ENCODE measurements at regions not wholly inside any gene's neighbourhood (a gene's known extent, or its start where the extent isn't known, plus 50 kb on each side); places are given as distances from the start of the nearest gene placed in this dataset.
"Not testable (repeated sequence)": the region's sequence is repeated elsewhere in the genome, so short reads cannot be mapped to it uniquely, and the experiment has no call there.

GRCh38 chr1:214861615-214862014, 220.9 kb upstream of the KCNK2 start:
- no peak for DNase-seq (ENCODE audit: low read depth in 2 of 2)

- no peak for DNase-seq (ENCODE audit: low read depth in 2 of 2)
Measured at GRCh38 chr1:214862421-214862820, 220.1 kb upstream of the KCNK2 start.

GRCh38 chr1:214864896-214865688, 217.4 kb upstream of the KCNK2 start:
- no peak for DNase-seq (ENCODE audit: low read depth in 2 of 2)

- not testable (repeated sequence) for DNase-seq (ENCODE audit: low read depth in 2 of 2)
Measured at GRCh38 chr1:214870426-214870825, 212.1 kb upstream of the KCNK2 start.

- no peak for DNase-seq (ENCODE audit: low read depth in 2 of 2)
Measured at GRCh38 chr1:214880956-214881355, 201.6 kb upstream of the KCNK2 start.

GRCh38 chr1:214882616-214883015, 199.9 kb upstream of the KCNK2 start:
- no peak for DNase-seq (ENCODE audit: low read depth in 2 of 2)

GRCh38 chr1:214895011-214895600, 187.4 kb upstream of the KCNK2 start:
- no peak for DNase-seq (ENCODE audit: low read depth in 2 of 2)

GRCh38 chr1:214896921-214897320, 185.6 kb upstream of the KCNK2 start:
- no peak for DNase-seq (ENCODE audit: low read depth in 2 of 2)

- no peak for DNase-seq (ENCODE audit: low read depth in 2 of 2)
Measured at GRCh38 chr1:214897581-214897980, 185.0 kb upstream of the KCNK2 start.

GRCh38 chr1:214898161-214898560, 184.4 kb upstream of the KCNK2 start:
- DNase-seq (ENCODE audit: low read depth in 2 of 2): no peak

GRCh38 chr1:214898718-214899117, 183.8 kb upstream of the KCNK2 start:
- no peak for DNase-seq (ENCODE audit: low read depth in 2 of 2)

- DNase-seq (ENCODE audit: low read depth in 2 of 2): no peak
Measured at GRCh38 chr1:214899908-214900460, 182.6 kb upstream of the KCNK2 start.

GRCh38 chr1:214900590-214900989, 181.9 kb upstream of the KCNK2 start:
- DNase-seq (ENCODE audit: low read depth in 2 of 2): no peak

- peak in 1 of 2 donors; percentile 42 for DNase-seq (ENCODE audit: low read depth in 2 of 2)
Measured at GRCh38 chr1:214901718-214902117, 180.8 kb upstream of the KCNK2 start.

- DNase-seq (ENCODE audit: low read depth in 2 of 2): peak in 1 of 2 donors; percentile 28
Measured at GRCh38 chr1:214902636-214903320, 179.8 kb upstream of the KCNK2 start.

- no peak for DNase-seq (ENCODE audit: low read depth in 2 of 2)
Measured at GRCh38 chr1:214912127-214912526, 170.4 kb upstream of the KCNK2 start.

- no peak for DNase-seq (ENCODE audit: low read depth in 2 of 2)
Measured at GRCh38 chr1:214913966-214914365, 168.6 kb upstream of the KCNK2 start.

GRCh38 chr1:214917081-214917635, 165.4 kb upstream of the KCNK2 start:
- no peak for DNase-seq (ENCODE audit: low read depth in 2 of 2)

GRCh38 chr1:214918745-214919144, 163.8 kb upstream of the KCNK2 start:
- no peak for DNase-seq (ENCODE audit: low read depth in 2 of 2)

- no peak for DNase-seq (ENCODE audit: low read depth in 2 of 2)
Measured at GRCh38 chr1:214920337-214920736, 162.2 kb upstream of the KCNK2 start.

- no peak for DNase-seq (ENCODE audit: low read depth in 2 of 2)
Measured at GRCh38 chr1:214923278-214923915, 159.1 kb upstream of the KCNK2 start.

- DNase-seq (ENCODE audit: low read depth in 2 of 2): no peak
Measured at GRCh38 chr1:214927796-214928195, 154.7 kb upstream of the KCNK2 start.
